Esophagus muscularis mucosa (tissue), 4 donors: ENCODE measurements at regions not wholly inside any gene's neighbourhood (a gene's known extent, or its start where the extent isn't known, plus 50 kb on each side); places are given as distances from the start of the nearest gene placed in this dataset.

Experiments
- EP300 ChIP-seq: sonication (generic); formaldehyde crosslinking; IDR thresholded peaks from one replicate; pipeline ENCODE4 v1.6.1; 2017; ENCODE audit warnings: antibody characterized with exemption
- POLR2A ChIP-seq: fragments of 450-650 bp; IDR thresholded peaks from one replicate; pipeline ENCODE4 v1.6.1; 2017; ENCODE audit warnings: antibody characterized with exemption, moderate library complexity, mild to moderate bottlenecking, low read depth
- TF ChIP-seq, protein P1 (sequence below), 3 experiments: fragments of 200-600 bp in 2 of 3; fragments of 450-650 bp in 1 of 3; sonication (generic) in 2 of 3; IDR thresholded peaks; one replicate each; pipeline ENCODE4 v1.5.1; 2017 to 2019; ENCODE audit warnings: antibody characterized with exemption in 3 of 3, mild to moderate bottlenecking in 2 of 3, moderate library complexity in 1 of 3

DNA sequence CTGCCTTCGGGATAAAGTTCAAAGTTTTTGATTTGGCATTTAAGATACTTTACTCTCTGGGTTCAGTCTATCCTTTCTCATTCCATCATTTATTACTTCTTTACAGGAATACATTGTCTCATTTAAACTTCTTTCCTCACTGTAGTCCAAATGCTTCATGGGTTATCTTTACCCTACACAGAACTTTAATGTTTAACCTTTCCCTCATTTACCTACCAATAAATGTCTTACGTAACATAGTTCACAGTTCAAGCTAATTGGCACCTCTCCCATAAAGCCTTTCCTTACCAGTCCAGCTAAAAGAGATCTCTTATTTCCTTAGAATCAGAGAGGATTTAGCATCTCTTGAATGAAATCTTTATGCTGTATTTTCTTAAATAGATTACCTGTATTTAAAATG, 476.3 kb upstream of the SEL1L start:
- TF ChIP-seq, protein P1, sequence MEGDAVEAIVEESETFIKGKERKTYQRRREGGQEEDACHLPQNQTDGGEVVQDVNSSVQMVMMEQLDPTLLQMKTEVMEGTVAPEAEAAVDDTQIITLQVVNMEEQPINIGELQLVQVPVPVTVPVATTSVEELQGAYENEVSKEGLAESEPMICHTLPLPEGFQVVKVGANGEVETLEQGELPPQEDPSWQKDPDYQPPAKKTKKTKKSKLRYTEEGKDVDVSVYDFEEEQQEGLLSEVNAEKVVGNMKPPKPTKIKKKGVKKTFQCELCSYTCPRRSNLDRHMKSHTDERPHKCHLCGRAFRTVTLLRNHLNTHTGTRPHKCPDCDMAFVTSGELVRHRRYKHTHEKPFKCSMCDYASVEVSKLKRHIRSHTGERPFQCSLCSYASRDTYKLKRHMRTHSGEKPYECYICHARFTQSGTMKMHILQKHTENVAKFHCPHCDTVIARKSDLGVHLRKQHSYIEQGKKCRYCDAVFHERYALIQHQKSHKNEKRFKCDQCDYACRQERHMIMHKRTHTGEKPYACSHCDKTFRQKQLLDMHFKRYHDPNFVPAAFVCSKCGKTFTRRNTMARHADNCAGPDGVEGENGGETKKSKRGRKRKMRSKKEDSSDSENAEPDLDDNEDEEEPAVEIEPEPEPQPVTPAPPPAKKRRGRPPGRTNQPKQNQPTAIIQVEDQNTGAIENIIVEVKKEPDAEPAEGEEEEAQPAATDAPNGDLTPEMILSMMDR (IDR thresholded peaks at IDR 0.05) = no peak
- no peak for TF ChIP-seq POLR2A
- TF ChIP-seq EP300 = no peak
